Suprapubic skin (tissue), 4 donors: ENCODE measurements at regions not wholly inside any gene's neighbourhood (a gene's known extent, or its start where the extent isn't known, plus 50 kb on each side); places are given as distances from the start of the nearest gene placed in this dataset.

ENCODE experiments used
- EP300 ChIP-seq: sonication (generic); formaldehyde crosslinking; IDR thresholded peaks from one replicate; pipeline ENCODE4 v1.6.1; 2017; ENCODE audit warnings: antibody characterized with exemption
- POLR2A ChIP-seq, 2 donors: fragments of 450-650 bp; IDR thresholded peaks; one replicate each; pipeline ENCODE4 v1.6.1; 2017; ENCODE audit warnings: antibody characterized with exemption in 2 of 2, mild to moderate bottlenecking in 2 of 2, moderate library complexity in 2 of 2
- POLR2AphosphoS5 ChIP-seq, 3 donors: sonication (generic); formaldehyde crosslinking; IDR thresholded peaks; one replicate each; pipeline ENCODE4 v1.6.1; 2017; ENCODE audit warnings: antibody characterized with exemption in 3 of 3
- TF ChIP-seq, protein P1 (sequence below), 2 donors: fragments of 200-600 bp in 1 of 2; fragments of 450-650 bp in 1 of 2; sonication (generic) in 1 of 2; IDR thresholded peaks; one replicate each; pipeline ENCODE4 v1.5.1; 2016 to 2019; ENCODE audit warnings: antibody characterized with exemption in 2 of 2, mild to moderate bottlenecking in 1 of 2, moderate library complexity in 1 of 2

DNA sequence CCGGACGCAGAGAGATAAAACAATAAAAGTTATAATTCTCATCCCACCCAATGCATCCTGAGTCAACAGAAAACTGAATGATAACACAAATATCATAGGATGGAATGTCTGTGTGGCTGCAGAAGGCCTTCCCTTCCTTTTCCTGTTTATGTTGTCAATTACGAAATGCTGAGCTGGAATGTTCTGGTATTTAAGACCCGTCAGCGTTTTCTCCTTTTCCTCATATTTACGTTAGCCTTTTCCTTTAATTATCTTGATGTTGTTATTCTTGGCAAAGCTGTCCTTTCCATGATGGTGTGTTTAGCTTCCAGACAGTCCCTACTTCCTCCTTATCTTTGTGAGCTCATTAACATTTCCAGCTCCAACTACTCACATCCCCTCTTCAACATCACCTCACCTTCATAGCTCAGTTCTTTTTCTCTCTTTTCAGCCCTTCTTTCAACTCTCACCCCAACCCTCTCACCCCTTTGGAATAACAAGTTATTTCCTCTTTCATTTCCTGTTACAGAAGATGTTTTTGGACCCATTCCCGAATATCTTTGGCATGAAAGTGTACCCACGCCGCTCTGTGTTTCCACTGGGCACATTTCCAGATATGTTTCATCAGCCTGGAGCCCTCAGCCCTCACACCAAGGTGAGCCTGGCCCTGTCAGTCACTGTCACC, 221.6 kb downstream of the NR2F1-AS1 start:
- TF ChIP-seq, protein P1, sequence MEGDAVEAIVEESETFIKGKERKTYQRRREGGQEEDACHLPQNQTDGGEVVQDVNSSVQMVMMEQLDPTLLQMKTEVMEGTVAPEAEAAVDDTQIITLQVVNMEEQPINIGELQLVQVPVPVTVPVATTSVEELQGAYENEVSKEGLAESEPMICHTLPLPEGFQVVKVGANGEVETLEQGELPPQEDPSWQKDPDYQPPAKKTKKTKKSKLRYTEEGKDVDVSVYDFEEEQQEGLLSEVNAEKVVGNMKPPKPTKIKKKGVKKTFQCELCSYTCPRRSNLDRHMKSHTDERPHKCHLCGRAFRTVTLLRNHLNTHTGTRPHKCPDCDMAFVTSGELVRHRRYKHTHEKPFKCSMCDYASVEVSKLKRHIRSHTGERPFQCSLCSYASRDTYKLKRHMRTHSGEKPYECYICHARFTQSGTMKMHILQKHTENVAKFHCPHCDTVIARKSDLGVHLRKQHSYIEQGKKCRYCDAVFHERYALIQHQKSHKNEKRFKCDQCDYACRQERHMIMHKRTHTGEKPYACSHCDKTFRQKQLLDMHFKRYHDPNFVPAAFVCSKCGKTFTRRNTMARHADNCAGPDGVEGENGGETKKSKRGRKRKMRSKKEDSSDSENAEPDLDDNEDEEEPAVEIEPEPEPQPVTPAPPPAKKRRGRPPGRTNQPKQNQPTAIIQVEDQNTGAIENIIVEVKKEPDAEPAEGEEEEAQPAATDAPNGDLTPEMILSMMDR (IDR thresholded peaks at IDR 0.05) = no peak
- TF ChIP-seq EP300 (no peak), POLR2A (IDR thresholded peaks at IDR 0.05) (no peak), POLR2AphosphoS5 (IDR thresholded peaks at IDR 0.05) (no peak)
